ENCODE measurements at regions not wholly inside any gene's neighbourhood (a gene's known extent, or its start where the extent isn't known, plus 50 kb on each side); places are given as distances from the start of the nearest gene placed in this dataset.

GRCh38 chr15:95086531-95087252, 855.3 kb downstream of the MCTP2 start:
- peak overlapping the region; percentile 60 for H3K27ac Mint-ChIP-seq (ENCODE audit: unreplicated experiment)
- H3K4me3 Mint-ChIP-seq (ENCODE audit: low read depth, unreplicated experiment) = no peak overlapping the region
- H3K36me3 Mint-ChIP-seq (ENCODE audit: insufficient read depth, unreplicated experiment) = no peaks in the 10 kb centered on the region
- intact Hi-C loops (cut with micrococcal nuclease; ENCODE audit: unreplicated experiment) = no loop called here
- no TSS peak for BruUV-seq (replicated peaks)
- CTCF ChIA-PET = no interaction called here
- no peak for TF ChIP-seq CTCF (IDR thresholded peaks at IDR 0.05; ENCODE audit: unreplicated experiment)
- no peaks in the 10 kb centered on the region for H3K27me3 Mint-ChIP-seq (ENCODE audit: unreplicated experiment)
- peak; percentile 27 for DNase-seq
- no peaks in the 10 kb centered on the region for H3K9me3 Mint-ChIP-seq (ENCODE audit: low read depth, unreplicated experiment)
- H3K4me1 Mint-ChIP-seq (ENCODE audit: low read depth, unreplicated experiment) = peaks cover 16% of the 10 kb centered on the region

GRCh38 chr15:95087253-95087609, 855.9 kb downstream of the MCTP2 start:
- Mint-ChIP-seq H3K27me3 (ENCODE audit: unreplicated experiment) (no peaks in the 10 kb centered on the region), H3K4me3 (ENCODE audit: low read depth, unreplicated experiment) (no peak overlapping the region), H3K27ac (ENCODE audit: unreplicated experiment) (peak overlapping the region; percentile 60), H3K9me3 (ENCODE audit: low read depth, unreplicated experiment) (no peaks in the 10 kb centered on the region), H3K4me1 (ENCODE audit: low read depth, unreplicated experiment) (peaks cover 16% of the 10 kb centered on the region), H3K36me3 (ENCODE audit: insufficient read depth, unreplicated experiment) (no peaks in the 10 kb centered on the region)
- no TSS peak for BruUV-seq (replicated peaks)
- intact Hi-C loops (cut with micrococcal nuclease; ENCODE audit: unreplicated experiment) = no loop called here
- no peak for TF ChIP-seq CTCF (IDR thresholded peaks at IDR 0.05; ENCODE audit: unreplicated experiment)
- CTCF ChIA-PET = no interaction called here
- no peak for DNase-seq

GRCh38 chr15:95091444-95091843, 860.1 kb downstream of the MCTP2 start:
- Mint-ChIP-seq H3K36me3 (ENCODE audit: insufficient read depth, unreplicated experiment) (no peaks in the 10 kb centered on the region), H3K4me1 (ENCODE audit: low read depth, unreplicated experiment) (peaks cover 11% of the 10 kb centered on the region), H3K27me3 (ENCODE audit: unreplicated experiment) (no peaks in the 10 kb centered on the region), H3K27ac (ENCODE audit: unreplicated experiment) (no peak overlapping the region), H3K4me3 (ENCODE audit: low read depth, unreplicated experiment) (no peak overlapping the region), H3K9me3 (ENCODE audit: low read depth, unreplicated experiment) (no peaks in the 10 kb centered on the region)
- no peak for DNase-seq
- CTCF ChIA-PET = no interaction called here
- intact Hi-C loops (cut with micrococcal nuclease; ENCODE audit: unreplicated experiment) = no loop called here
- no TSS peak for BruUV-seq (replicated peaks)
- TF ChIP-seq CTCF (IDR thresholded peaks at IDR 0.05; ENCODE audit: unreplicated experiment) = no peak

- CTCF ChIA-PET = no interaction called here
- Mint-ChIP-seq H3K36me3 (ENCODE audit: insufficient read depth, unreplicated experiment) (no peaks in the 10 kb centered on the region), H3K9me3 (ENCODE audit: low read depth, unreplicated experiment) (no peaks in the 10 kb centered on the region), H3K27me3 (ENCODE audit: unreplicated experiment) (no peaks in the 10 kb centered on the region), H3K27ac (ENCODE audit: unreplicated experiment) (no peak overlapping the region), H3K4me3 (ENCODE audit: low read depth, unreplicated experiment) (no peak overlapping the region), H3K4me1 (ENCODE audit: low read depth, unreplicated experiment) (no peaks in the 10 kb centered on the region)
- intact Hi-C loops (cut with micrococcal nuclease; ENCODE audit: unreplicated experiment) = no loop called here
- no TSS peak for BruUV-seq (replicated peaks)
- no peak for TF ChIP-seq CTCF (IDR thresholded peaks at IDR 0.05; ENCODE audit: unreplicated experiment)
- DNase-seq = no peak
These were observed 863.9 kb downstream of the MCTP2 start for GRCh38 chr15:95095250-95095649.

Measured in Calu3 (cell line).